Globus pallidus (tissue), 1 donor: ENCODE measurements at regions not wholly inside any gene's neighbourhood (a gene's known extent, or its start where the extent isn't known, plus 50 kb on each side); places are given as distances from the start of the nearest gene placed in this dataset.
A peak's percentile ranks its signal among the peaks of the same experiment; 100 is the strongest.

Experiments
- DNase-seq: peaks from one replicate; pipeline ENCODE4 v3.0.0-alpha.2; 2015; ENCODE audit warnings: low spot score

GRCh38 chr16:86018487-86018886 is 119.5 kb downstream of the IRF8 start:
- DNase-seq: no peak

GRCh38 chr16:86018941-86019340 is 120.0 kb downstream of the IRF8 start:
- no peak for DNase-seq

- no peak for DNase-seq
Measured at GRCh38 chr16:86019446-86020047, 120.6 kb downstream of the IRF8 start.

GRCh38 chr16:86020971-86021370 is 122.0 kb downstream of the IRF8 start:
- no peak for DNase-seq

- DNase-seq: no peak
Measured at GRCh38 chr16:86022381-86022960, 123.5 kb downstream of the IRF8 start.

GRCh38 chr16:86024210-86024609 is 125.2 kb downstream of the IRF8 start:
- DNase-seq: no peak

- no peak for DNase-seq
Measured at GRCh38 chr16:86025706-86026105, 126.7 kb downstream of the IRF8 start.

- no peak for DNase-seq
Measured at GRCh38 chr16:86026171-86026910, 127.4 kb downstream of the IRF8 start.

GRCh38 chr16:86026916-86027315 is 128.0 kb downstream of the IRF8 start:
- DNase-seq: no peak

GRCh38 chr16:86027373-86028126 is 128.6 kb downstream of the IRF8 start:
- DNase-seq: no peak

- peak; percentile 72 for DNase-seq
Measured at GRCh38 chr16:86029131-86029741, 130.3 kb downstream of the IRF8 start.

GRCh38 chr16:86030116-86030515 is 131.2 kb downstream of the IRF8 start:
- DNase-seq: no peak

GRCh38 chr16:86031141-86031678 is 132.2 kb downstream of the IRF8 start:
- DNase-seq: no peak

GRCh38 chr16:86033016-86033474 is 134.1 kb downstream of the IRF8 start:
- peak; percentile 70 for DNase-seq

GRCh38 chr16:86033971-86034370 is 135.0 kb downstream of the IRF8 start:
- DNase-seq: peak; percentile 24

- no peak for DNase-seq
Measured at GRCh38 chr16:86034421-86034919, 135.5 kb downstream of the IRF8 start.

GRCh38 chr16:86035906-86036305 is 136.9 kb downstream of the IRF8 start:
- DNase-seq: no peak

GRCh38 chr16:86037999-86038925 is 139.3 kb downstream of the IRF8 start:
- peak; percentile 10 for DNase-seq

GRCh38 chr16:86038926-86039310 is 140.0 kb downstream of the IRF8 start:
- DNase-seq: no peak

GRCh38 chr16:86039606-86040005 is 140.6 kb downstream of the IRF8 start:
- DNase-seq: no peak

- DNase-seq: no peak
Measured at GRCh38 chr16:86040496-86040895, 141.5 kb downstream of the IRF8 start.
